Skeletal muscle satellite cell (primary cell): ENCODE measurements at regions not wholly inside any gene's neighbourhood (a gene's known extent, or its start where the extent isn't known, plus 50 kb on each side); places are given as distances from the start of the nearest gene placed in this dataset.

ENCODE experiments used
- H3K27me3 ChIP-seq: 2 replicates; pipeline ENCODE4 v1.7.0; 2013; ENCODE audit warnings: low read length; ENCODE audit not compliant: control insufficient read depth, insufficient read depth
- H3K36me3 ChIP-seq: 2 replicates; pipeline ENCODE4 v1.7.0; 2013; ENCODE audit warnings: mild to moderate bottlenecking, control low read depth, low read length; ENCODE audit not compliant: insufficient read depth
- H3K4me1 ChIP-seq: 2 replicates; pipeline ENCODE4 v1.7.0; 2013; ENCODE audit warnings: low read length; ENCODE audit not compliant: control insufficient read depth, insufficient read depth
- H3K4me2 ChIP-seq: 2 replicates; pipeline ENCODE4 v1.7.0; 2013; ENCODE audit warnings: mild to moderate bottlenecking, low read length
- H3K4me3 ChIP-seq: 2 replicates; pipeline ENCODE4 v1.7.0; 2013; ENCODE audit warnings: low read length
- H3K9ac ChIP-seq: 2 replicates; pipeline ENCODE4 v1.7.0; 2013; ENCODE audit warnings: mild to moderate bottlenecking, low read depth, low read length, moderate library complexity
- H3K9me3 ChIP-seq: replicated peaks from 2 replicates; pipeline ENCODE4 v1.7.0; 2013; ENCODE audit warnings: mild to moderate bottlenecking, control low read depth, low read length

DNA sequence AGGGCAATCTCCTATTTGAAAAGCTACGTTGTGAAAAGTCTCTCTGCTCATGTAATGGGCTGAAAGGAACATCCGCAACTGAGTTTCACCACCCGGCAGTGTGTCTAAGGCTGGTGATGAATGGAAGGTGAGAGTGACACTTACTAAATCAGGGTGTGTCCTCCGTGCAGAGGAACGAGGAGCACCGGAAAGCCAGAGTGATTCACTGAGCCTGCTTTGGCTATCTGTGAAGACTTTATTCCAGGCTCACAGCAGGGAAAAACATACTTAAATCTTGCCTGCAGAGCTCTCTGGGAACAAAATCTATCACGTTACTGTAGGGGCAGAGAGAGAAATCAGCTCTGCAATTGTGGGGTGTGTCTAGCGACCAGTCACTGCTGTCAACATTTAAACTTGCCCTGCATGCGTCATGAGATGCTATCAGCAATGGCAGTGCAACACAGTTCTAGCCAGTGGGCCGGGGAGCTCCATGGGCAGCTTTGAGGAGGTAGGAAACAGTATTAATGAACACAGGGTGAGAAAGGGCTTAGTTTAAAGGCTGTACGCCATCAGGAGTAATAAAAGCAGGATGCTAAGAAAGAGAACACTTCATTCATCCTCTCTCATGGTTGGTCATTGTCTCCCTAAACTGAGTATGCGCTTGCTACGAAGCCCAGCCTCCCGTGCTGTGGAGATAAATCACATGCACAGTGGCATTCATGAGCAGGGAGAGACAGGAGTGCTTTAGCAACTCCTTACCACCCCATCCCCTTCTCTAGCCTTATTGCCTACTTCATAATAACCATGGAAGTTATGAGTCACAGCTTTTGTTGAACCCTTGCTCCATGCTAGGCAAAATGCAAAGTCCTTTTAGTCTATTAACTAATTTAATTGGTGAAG is 542.7 kb upstream of the ADAMTS9 start:
- no peaks in the 10 kb centered on the region for H3K9me3 ChIP-seq
- H3K9ac ChIP-seq: no peak overlapping the region
- no peaks in the 10 kb centered on the region for H3K36me3 ChIP-seq
- H3K27me3 ChIP-seq: no peaks in the 10 kb centered on the region
- no peak overlapping the region for H3K4me3 ChIP-seq
- no peak overlapping the region for H3K4me2 ChIP-seq
- no peaks in the 10 kb centered on the region for H3K4me1 ChIP-seq

DNA sequence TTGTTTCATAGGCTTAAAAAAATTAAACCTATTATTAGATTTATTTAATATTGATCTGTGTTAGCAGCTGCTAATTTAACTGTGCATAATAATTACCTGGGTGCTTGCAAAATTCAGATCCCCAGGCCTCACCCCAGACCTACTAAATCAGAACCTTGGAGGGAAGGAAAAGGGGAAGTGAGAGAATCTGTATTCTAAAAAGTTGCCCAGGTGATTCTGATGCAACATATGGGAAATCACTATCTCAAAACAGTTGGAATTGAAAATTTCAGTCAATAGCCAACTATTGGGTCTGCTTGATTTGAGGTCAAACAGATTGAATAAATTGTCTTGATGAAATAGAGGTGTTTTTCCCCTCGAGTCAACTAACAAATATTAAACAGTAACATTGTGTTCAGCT is 538.5 kb upstream of the ADAMTS9 start:
- Histone ChIP-seq H3K4me3 (no peak overlapping the region), H3K9ac (no peak overlapping the region), H3K4me1 (no peaks in the 10 kb centered on the region), H3K27me3 (no peaks in the 10 kb centered on the region), H3K9me3 (no peaks in the 10 kb centered on the region), H3K36me3 (no peaks in the 10 kb centered on the region), H3K4me2 (no peak overlapping the region)

DNA sequence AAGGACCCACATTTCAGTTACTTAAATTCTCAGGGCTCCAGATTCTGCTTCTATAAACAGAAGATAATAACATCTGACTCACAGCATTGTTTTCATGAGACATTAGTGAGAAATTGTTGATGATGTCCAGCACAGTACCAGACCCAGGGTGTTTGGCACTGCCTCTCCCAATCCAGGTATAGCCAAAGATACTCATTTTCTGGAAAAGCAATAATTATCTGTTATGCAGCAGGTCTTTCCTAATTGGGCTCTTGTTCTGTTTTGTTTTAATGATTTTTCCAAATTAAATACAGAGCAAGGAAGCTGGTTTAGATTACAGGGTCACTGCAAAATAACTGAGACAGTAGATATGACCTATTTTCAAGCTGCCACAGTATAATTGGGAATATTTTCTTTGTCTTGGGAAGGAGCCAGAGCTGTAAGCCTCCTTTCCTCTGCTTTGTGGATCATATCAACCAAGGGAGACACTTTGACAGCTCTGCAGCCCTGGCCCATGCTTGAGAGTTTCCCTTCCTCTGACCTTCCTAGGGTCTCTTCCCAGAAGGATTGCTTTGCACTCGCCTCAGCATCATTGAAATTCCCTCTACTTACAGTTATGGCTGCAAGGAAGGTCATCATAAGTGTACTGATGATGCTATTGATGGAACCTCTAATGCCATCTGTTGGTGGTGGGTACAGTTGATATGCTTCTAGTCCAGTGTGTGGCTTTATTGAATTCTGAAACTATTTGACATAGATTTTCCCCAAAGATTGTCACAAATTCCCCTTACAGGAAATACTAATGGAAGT is 522.4 kb upstream of the ADAMTS9 start:
- H3K4me2 ChIP-seq: no peak overlapping the region
- no peak overlapping the region for H3K4me3 ChIP-seq
- H3K9me3 ChIP-seq: no peaks in the 10 kb centered on the region
- H3K27me3 ChIP-seq: no peaks in the 10 kb centered on the region
- H3K4me1 ChIP-seq: no peaks in the 10 kb centered on the region
- H3K9ac ChIP-seq: no peak overlapping the region
- no peaks in the 10 kb centered on the region for H3K36me3 ChIP-seq

DNA sequence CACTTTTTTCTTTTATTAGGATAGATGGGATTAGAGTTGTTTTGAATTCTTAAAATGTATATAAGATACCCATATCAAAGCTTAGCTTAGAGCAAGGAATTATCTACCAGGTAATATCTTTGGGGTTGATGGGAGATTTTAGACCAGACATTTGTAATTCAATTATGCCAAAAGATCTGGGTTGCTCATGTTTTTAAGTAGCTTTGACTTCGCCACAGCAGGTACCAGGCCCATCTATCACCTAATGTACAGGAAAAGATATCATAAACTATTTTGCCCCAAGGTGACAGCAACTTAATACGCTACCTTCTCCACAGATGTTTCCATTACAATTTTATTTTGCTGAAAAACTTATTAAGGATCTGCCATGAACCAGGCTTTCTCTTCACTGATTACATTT is 514.6 kb upstream of the ADAMTS9 start:
- Histone ChIP-seq H3K9me3 (no peaks in the 10 kb centered on the region), H3K27me3 (no peaks in the 10 kb centered on the region), H3K4me1 (no peaks in the 10 kb centered on the region), H3K4me2 (no peak overlapping the region), H3K4me3 (no peak overlapping the region), H3K9ac (no peak overlapping the region), H3K36me3 (no peaks in the 10 kb centered on the region)

DNA sequence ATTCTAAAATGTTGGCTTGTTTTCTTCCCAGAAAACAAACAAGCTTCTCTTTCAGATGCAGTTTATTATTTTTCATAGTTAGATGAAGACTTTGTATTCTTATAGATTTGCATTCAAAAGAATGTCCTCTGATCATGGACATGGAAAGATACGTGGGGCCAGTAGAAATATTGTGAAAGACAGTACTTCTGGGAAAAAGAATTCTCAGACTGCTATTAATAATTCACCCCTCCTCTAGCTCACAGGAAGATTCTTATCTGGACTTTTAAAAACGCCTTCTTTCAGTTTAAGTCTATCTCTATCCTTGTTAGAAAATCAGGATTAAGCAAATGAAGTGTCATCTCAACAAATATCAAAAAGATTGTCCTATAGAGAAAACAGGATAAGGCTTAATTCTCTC is 514.1 kb upstream of the ADAMTS9 start:
- no peaks in the 10 kb centered on the region for H3K36me3 ChIP-seq
- no peak overlapping the region for H3K4me2 ChIP-seq
- no peaks in the 10 kb centered on the region for H3K9me3 ChIP-seq
- no peaks in the 10 kb centered on the region for H3K4me1 ChIP-seq
- H3K9ac ChIP-seq: no peak overlapping the region
- no peak overlapping the region for H3K4me3 ChIP-seq
- no peaks in the 10 kb centered on the region for H3K27me3 ChIP-seq

DNA sequence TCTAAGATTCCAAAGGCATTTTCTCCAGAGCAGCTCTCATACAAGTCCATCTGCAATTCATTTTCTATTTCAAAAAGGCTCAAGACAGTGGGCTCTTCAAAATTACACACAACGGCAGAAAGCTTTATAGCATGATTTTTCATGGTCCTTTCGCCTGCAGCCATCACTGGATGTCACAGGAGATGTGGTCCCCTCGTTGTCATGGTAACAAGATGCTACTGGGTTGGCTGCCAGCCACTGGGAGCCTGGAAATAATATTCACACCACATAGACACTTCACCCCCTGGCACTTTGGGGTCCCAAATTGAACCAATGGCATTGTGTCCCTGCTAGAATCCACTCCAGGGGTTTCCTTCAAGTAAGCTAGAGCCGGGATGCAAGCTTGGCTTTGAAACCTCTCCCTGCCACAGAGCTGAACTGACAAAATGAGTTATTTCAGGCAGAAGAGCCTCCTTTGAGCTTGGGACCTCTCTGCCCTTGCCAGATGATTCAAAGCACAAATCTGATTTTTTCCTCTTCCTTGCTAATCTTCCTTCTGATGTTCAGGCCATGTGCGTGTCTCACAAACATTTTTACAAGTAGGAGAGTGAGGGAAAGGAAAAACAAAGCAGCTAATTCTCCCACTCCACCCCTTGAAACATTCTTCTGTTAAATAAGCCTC is 512.6 kb upstream of the ADAMTS9 start:
- Histone ChIP-seq H3K4me1 (no peaks in the 10 kb centered on the region), H3K36me3 (no peaks in the 10 kb centered on the region), H3K9ac (no peak overlapping the region), H3K27me3 (no peaks in the 10 kb centered on the region), H3K4me2 (no peak overlapping the region), H3K4me3 (no peak overlapping the region), H3K9me3 (no peaks in the 10 kb centered on the region)

DNA sequence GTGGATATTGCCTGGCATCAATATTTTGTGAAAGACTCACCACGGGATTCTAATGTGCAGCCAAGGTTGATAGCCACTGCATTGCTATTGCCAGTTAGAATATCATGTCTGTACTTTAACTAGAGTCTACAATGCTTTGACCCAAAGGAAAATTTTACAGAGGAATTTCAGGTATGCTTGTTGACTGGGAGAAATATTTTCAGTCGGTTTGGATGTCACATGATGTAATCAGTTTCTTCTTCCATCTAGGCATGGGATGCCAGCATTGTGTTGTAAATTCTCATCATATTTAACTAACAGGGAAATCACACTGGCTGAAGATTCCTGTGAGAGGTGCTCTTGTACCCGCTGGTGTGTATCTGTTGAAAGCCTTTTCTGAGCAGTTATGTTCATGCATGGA is 508.9 kb upstream of the ADAMTS9 start:
- Histone ChIP-seq H3K9me3 (no peaks in the 10 kb centered on the region), H3K27me3 (no peaks in the 10 kb centered on the region), H3K4me1 (no peaks in the 10 kb centered on the region), H3K36me3 (no peaks in the 10 kb centered on the region), H3K4me3 (no peak overlapping the region), H3K4me2 (no peak overlapping the region), H3K9ac (no peak overlapping the region)

DNA sequence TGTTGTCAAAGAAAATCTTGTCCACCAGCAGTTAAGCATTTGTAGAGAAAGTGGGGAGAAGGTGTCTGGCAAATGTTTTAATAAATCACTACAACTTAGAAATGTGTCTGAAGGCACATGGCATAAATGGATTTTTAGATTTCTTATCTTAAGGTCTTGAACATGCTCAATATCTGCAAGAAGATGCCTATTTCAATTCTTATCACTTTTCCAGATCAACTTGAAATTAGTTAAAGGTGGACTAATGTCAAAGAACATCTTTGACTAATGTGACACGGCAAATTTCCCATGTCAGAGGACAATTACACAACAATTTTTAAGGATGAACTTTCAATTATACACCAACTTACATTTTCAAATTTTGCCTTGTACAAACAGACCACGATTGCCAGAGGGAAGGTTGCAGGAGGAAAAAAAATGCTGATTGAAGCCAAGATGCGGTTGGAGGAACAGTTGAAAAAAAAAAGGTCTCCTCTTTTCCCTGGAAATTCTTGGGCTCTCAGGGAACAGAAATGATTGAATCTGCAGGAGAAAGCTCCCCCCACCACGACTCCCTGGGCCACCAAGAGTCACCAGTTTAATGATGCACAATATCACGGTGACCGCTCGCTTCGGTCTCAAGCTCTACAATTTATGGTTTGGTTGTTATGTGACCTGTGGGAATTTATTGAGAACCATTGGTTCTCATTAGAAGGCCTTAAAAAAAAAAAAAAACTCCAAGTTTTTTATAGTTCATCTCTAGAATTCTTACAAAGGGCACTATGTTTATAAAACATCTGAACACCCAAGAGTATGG is 507.6 kb upstream of the ADAMTS9 start:
- Histone ChIP-seq H3K9ac (no peak overlapping the region), H3K4me1 (no peaks in the 10 kb centered on the region), H3K9me3 (no peaks in the 10 kb centered on the region)

DNA sequence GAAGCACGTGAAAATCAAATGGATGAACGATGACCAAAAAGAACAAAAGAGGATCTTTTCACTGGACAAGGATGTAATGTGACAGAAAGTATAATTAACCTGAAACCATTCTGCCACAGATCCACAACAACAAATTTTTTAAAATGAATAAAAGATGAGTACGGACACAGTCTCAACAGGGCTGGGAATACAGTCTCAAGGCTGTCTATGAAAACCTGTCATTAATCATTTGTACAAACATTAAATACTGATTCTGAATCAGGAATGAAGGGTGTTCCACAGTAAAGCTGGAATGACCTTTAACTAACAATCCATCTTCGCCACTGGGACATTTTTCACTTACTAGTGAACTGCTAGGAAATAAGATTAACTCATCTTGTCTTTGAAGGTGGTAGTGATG is 506.9 kb upstream of the ADAMTS9 start:
- Histone ChIP-seq H3K27me3 (no peaks in the 10 kb centered on the region), H3K9me3 (no peaks in the 10 kb centered on the region), H3K36me3 (no peaks in the 10 kb centered on the region), H3K9ac (no peak overlapping the region), H3K4me3 (no peak overlapping the region), H3K4me2 (no peak overlapping the region), H3K4me1 (no peaks in the 10 kb centered on the region)

More for the DNA sequence above, 507.6 kb upstream of the ADAMTS9 start:
- no peak overlapping the region for H3K4me2 ChIP-seq
- no peak overlapping the region for H3K4me3 ChIP-seq
- no peaks in the 10 kb centered on the region for H3K36me3 ChIP-seq
- H3K27me3 ChIP-seq: no peaks in the 10 kb centered on the region

DNA sequence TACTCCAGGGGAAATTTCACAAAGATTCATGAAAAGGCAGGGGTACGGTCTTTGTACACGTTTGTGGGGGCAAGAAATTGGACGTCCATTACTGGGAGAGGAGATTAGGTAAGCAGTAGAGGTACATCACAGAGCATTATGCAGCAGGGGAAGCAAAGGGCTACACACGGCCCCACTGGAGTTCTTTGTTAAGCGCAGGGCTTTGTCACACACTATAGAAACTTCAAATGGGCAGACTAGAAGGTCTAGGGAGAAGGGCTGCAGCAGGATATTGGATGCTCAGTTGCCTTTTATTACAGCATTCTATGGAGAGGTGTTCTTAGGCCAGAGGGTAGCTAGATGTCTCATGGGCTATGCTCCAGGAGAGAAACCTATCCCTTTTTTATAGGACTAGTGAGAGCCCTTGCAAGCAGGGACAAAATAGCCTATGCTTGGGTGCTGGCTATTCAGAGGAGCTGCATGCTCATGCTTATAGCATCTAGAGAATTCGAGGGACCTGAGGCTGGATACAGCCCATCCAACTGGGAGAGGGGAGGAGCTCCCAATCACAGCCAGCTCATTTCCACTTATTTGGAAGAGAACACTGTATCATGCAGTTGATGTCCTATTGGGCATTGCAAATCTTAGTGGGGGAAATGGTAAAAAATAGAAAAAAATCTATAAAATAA is 506.4 kb upstream of the ADAMTS9 start:
- no peak overlapping the region for H3K4me3 ChIP-seq
- no peaks in the 10 kb centered on the region for H3K9me3 ChIP-seq
- H3K4me2 ChIP-seq: no peak overlapping the region
- no peaks in the 10 kb centered on the region for H3K36me3 ChIP-seq
- peaks cover 3% of the 10 kb centered on the region for H3K27me3 ChIP-seq
- no peak overlapping the region for H3K9ac ChIP-seq
- H3K4me1 ChIP-seq: no peaks in the 10 kb centered on the region
